WI38 (cell line): ENCODE measurements at regions not wholly inside any gene's neighbourhood (a gene's known extent, or its start where the extent isn't known, plus 50 kb on each side); places are given as distances from the start of the nearest gene placed in this dataset.
"Not testable (repeated sequence)": the region's sequence is repeated elsewhere in the genome, so short reads cannot be mapped to it uniquely, and the experiment has no call there.

Source experiments
- H3K4me3 ChIP-seq: 2 replicates; pipeline ENCODE4 v1.5.1; 2011; ENCODE audit warnings: low read depth, mild to moderate bottlenecking, control low read depth, low read length
- TF ChIP-seq, protein P1 (sequence below): IDR thresholded peaks from 2 replicates; pipeline ENCODE4 v1.5.1; 2012; ENCODE audit warnings: low read depth, mild to moderate bottlenecking, control low read depth, low read length

DNA sequence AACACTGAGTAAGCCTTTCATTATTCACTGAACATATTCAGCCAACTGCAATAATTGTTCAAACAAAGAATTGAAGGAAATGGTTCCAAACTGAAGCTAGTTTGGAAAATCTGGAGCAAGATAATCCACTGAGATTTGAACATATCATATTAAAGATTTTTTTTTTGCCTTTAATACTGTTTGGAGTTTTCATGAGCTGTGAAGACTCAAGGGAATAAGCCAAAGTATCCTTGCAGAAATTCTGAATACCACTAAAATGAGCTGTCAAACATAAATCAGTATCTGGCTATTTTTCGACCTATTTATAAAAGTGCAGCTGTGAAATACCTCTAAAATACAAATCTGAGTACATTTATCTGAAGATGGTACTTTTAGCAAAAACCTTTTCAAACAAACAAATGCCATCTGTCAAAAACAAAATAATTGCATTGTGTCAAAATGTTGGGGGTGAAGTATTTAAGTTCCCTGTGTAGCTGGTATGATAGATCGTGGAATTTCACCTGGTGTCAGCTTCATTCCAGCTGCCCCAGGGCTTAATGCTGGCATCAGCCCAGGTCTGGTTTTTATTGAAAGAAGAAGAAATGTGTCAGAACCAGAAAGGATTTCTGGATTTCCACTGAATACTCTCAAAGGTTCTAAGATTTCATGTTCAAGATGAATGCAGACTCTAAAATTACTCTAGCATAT is 149.0 kb upstream of the GRAMD2B start:
- TF ChIP-seq, protein P1, sequence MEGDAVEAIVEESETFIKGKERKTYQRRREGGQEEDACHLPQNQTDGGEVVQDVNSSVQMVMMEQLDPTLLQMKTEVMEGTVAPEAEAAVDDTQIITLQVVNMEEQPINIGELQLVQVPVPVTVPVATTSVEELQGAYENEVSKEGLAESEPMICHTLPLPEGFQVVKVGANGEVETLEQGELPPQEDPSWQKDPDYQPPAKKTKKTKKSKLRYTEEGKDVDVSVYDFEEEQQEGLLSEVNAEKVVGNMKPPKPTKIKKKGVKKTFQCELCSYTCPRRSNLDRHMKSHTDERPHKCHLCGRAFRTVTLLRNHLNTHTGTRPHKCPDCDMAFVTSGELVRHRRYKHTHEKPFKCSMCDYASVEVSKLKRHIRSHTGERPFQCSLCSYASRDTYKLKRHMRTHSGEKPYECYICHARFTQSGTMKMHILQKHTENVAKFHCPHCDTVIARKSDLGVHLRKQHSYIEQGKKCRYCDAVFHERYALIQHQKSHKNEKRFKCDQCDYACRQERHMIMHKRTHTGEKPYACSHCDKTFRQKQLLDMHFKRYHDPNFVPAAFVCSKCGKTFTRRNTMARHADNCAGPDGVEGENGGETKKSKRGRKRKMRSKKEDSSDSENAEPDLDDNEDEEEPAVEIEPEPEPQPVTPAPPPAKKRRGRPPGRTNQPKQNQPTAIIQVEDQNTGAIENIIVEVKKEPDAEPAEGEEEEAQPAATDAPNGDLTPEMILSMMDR = no peak
- H3K4me3 ChIP-seq = no peak overlapping the region

DNA sequence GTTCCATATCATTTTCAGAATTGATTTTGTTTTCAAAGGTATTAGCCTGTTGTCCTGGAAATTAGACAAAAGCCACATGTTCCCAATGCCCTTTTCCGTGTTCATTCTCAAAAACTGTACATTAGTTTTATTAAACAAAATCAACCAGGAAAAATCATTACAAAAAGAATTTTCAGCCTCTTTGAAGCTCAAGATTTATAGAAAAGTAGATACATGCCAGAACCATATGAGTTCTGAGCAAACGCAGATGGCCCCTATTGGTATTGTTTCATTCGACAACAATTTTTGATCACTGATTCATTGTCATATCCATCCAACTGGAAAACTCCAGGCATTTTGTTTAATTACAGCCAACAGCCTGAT is 148.5 kb upstream of the GRAMD2B start:
- no peak overlapping the region for H3K4me3 ChIP-seq
- TF ChIP-seq, protein P1 = no peak

DNA sequence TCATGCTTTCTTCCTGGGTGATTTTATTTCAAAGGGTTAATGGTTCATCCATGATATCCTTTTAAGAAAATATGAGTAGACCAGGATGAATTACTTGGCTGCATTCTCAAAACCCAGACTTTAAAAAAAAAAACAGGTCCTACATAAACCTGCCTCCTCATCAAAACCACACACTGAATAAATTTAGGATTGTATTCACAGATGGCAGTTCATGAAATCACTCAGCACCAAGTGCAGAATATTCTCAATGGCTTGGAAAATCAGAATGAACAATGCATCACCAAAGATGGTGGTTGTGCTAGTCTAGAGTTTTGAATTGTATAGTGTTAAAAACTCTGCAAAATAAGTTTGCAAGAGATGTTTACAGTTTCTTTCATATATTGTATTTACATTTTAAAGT is 145.4 kb upstream of the GRAMD2B start:
- TF ChIP-seq, protein P1 = no peak
- no peak overlapping the region for H3K4me3 ChIP-seq

DNA sequence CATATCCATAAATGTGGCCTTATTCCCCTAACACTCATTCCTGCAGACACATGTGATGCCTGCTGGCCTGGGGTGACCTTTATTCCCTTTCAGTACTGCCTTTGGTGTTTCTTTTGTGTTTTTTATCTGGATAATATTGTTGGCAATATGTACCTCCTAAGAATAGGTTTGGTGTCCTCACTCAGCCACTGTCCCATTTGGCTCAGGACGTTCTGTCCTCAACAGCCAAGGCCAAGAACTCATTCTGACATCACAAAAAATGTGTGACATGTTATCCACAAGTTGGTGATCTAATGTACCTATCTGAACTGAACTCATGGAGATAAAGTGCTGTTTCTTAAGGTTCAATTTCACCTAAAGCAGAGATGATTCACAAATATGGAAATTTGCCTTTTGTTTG is 142.9 kb upstream of the GRAMD2B start:
- no peak overlapping the region for H3K4me3 ChIP-seq
- TF ChIP-seq, protein P1 = no peak

DNA sequence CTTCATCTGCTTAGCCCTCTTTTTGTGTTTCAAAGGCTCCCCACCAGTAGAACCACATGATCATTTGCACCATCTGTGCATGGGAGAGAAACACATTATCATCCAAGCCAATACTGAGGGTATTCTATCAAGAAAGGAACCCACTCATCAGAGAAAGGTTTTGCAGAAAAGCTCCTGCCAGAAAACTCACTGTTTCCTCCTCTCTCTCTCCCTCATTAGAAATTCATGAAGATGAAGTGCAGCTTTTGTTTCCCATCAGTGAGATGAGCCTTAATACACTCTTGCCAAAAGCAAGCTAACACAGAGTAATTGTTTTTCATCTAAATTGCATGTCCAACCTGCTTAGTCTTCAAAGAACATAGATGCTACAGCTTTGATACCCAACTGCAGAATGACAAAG is 142.4 kb upstream of the GRAMD2B start:
- H3K4me3 ChIP-seq = no peak overlapping the region
- TF ChIP-seq, protein P1 = no peak

DNA sequence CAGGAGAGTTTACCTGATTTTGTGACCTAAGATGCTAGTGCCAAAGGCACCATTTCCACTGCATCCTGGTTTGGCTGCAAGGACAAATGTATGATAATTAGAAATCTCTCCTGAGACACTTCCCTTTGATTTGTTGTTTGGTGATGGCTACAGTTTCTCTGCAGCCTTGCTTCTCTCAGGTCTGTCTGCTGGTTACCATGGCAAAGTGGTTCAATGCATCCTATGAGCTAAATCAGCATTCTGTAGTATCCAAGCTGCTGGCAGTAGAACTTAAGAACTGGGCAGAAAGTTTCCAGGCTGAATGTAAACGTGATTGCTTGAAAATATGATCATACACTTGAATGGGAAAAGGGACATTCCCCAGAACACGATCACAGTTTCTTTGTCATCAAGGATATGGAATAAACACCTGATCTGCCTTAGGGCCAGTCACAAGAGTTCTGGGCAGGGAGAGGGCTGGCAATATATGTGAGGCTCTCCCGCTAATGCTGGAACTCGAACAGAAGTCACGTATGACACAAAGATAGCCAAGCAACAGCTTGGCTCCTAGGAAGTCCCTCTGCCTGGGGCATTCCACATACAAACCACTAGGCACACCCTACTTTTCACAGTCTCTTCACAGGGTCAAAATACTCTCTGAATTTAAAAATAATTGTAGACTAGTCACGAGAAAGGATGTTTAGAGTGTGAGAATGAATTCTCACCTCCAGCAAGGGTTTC is 138.1 kb upstream of the GRAMD2B start:
- H3K4me3 ChIP-seq = no peak overlapping the region
- TF ChIP-seq, protein P1 = no peak

DNA sequence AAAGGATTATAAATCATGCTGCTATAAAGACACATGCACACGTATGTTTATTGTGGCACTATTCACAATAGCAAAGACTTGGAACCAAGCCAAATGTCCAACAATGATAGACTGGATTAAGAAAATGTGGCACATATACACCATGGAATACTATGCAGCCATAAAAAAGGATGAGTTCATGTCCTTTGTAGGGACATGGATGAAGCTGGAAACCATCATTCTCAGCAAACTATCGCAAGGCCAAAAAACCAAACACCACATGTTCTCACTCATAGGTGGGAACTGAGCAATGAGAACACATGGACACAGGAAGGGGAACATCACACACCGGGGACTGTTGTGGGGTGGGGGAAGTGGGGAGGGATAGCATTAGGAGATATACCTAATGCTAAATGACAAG is 127.1 kb upstream of the GRAMD2B start:
- not testable (repeated sequence) for H3K4me3 ChIP-seq
